Upper lobe of left lung (tissue), 4 donors: ENCODE measurements at regions not wholly inside any gene's neighbourhood (a gene's known extent, or its start where the extent isn't known, plus 50 kb on each side); places are given as distances from the start of the nearest gene placed in this dataset.

Experiments used
- CTCF ChIP-seq, 6 experiments: fragments of 450-650 bp in 4 of 6; fragments of 200-600 bp in 2 of 6; sonication (generic) in 2 of 6; IDR thresholded peaks; one replicate each; pipeline ENCODE4 v1.5.1; 2016 to 2019; ENCODE audit warnings: antibody characterized with exemption in 6 of 6
- POLR2A ChIP-seq, 4 donors: fragments of 450-650 bp; IDR thresholded peaks; one replicate each; pipeline ENCODE4 v1.5.1; 2016 to 2017; ENCODE audit warnings: antibody characterized with exemption in 4 of 4, mild to moderate bottlenecking in 2 of 4
- POLR2AphosphoS5 ChIP-seq, 2 donors: sonication (generic); formaldehyde crosslinking; IDR thresholded peaks; one replicate each; pipeline ENCODE4 v1.5.1; 2017; ENCODE audit warnings: antibody characterized with exemption in 2 of 2

- TF ChIP-seq CTCF (IDR thresholded peaks at IDR 0.05) (no peak), POLR2A (IDR thresholded peaks at IDR 0.05) (no peak), POLR2AphosphoS5 (IDR thresholded peaks at IDR 0.05) (peak in 1 of 2 donors; percentile 11)
Measured at GRCh38 chr11:8775332-8775731, 92.7 kb downstream of the RPL27A start.
